ENCODE measurements at regions not wholly inside any gene's neighbourhood (a gene's known extent, or its start where the extent isn't known, plus 50 kb on each side); places are given as distances from the start of the nearest gene placed in this dataset.

DNA sequence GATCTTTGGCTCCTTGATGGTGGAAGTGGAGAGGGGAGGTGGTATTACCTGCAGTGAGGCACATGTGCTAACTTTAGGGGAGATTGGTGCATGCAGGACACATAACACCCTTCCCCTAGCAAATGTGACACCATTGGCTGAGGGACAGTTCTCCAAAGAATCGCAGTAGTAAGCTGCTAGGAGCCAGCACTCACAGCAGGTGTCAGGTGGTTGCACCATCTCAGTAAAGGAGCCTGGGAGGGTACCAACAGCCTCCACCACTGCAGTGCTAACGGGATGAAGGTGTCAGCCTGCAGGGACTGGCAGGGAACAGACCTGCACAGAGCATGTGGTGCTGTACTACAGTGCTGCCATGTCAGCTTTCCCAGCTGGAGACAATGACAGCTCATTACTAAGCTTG is 127.3 kb upstream of the PIEZO2 start:
- no peaks in the 10 kb centered on the region for H3K9me3 ChIP-seq (ENCODE audit: insufficient read depth, low read length)
- TF ChIP-seq EZH2phosphoT487 (conservative IDR thresholded peaks at IDR 0.05; ENCODE audit: low read length) (no peak), CTCF (IDR thresholded peaks at IDR 0.05; ENCODE audit: insufficient read depth, low read length, poor library complexity, severe bottlenecking) (no peak)
- no peak overlapping the region for H3K4me2 ChIP-seq (ENCODE audit: low read depth, low read length, poor library complexity, severe bottlenecking)
- H3K36me3 ChIP-seq (ENCODE audit: low read length), result no peaks in the 10 kb centered on the region
- no peak overlapping the region for H3K4me3 ChIP-seq (ENCODE audit: insufficient read depth, low read length, poor library complexity, severe bottlenecking)
- H3K9me2 ChIP-seq (replicated peaks; ENCODE audit: insufficient read depth, low read length), result no peaks in the 10 kb centered on the region
- no peaks in the 10 kb centered on the region for H3K79me2 ChIP-seq (ENCODE audit: insufficient read depth, low read length)
- no peak overlapping the region for H2AFZ ChIP-seq (ENCODE audit: low read depth, low read length, severe bottlenecking)
- no peaks in the 10 kb centered on the region for H3F3A ChIP-seq (ENCODE audit: insufficient read depth)
- H3K27me3 ChIP-seq (ENCODE audit: low read length), result no peaks in the 10 kb centered on the region
- H3K9ac ChIP-seq (ENCODE audit: low read length), result no peak overlapping the region
- no peak overlapping the region for H3K27ac ChIP-seq (ENCODE audit: low read depth, low read length)
- H4K20me1 ChIP-seq (ENCODE audit: low read depth, low read length), result no peaks in the 10 kb centered on the region

DNA sequence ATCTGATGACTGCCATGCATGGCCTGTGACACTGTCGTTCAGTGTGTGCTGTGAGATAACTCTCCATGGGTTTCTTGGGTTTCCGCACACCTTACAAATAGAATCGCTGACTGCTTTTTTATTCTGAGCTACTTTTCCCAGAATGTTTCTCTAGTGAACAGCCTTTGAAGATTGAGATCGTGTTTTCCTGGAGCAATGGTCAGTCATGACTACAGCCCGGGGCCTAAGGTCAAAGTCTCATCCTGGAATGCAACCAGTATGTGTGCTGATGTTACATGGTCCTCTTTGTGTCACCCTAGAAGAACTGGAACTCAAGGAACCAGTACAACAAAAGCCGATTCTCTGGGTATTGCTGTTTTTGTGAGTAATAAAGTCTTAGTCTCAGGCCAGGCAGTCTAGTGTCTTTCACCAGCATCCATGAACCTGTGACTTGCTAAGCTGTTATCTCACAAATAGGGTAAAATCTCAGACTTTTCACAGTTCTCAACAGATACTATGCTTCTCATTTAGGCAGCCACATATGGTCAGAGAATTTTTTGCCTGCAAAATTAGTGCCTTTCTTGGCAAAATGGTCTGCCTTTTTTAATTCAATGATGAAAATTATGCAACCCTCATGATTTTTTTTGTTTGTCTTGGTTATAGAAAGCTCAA is 124.9 kb upstream of the PIEZO2 start:
- Histone ChIP-seq H3K79me2 (ENCODE audit: insufficient read depth, low read length) (no peaks in the 10 kb centered on the region), H3K4me2 (ENCODE audit: low read depth, low read length, poor library complexity, severe bottlenecking) (no peak overlapping the region), H3K4me3 (ENCODE audit: insufficient read depth, low read length, poor library complexity, severe bottlenecking) (no peak overlapping the region), H3K9ac (ENCODE audit: low read length) (no peak overlapping the region), H3F3A (ENCODE audit: insufficient read depth) (no peaks in the 10 kb centered on the region), H2AFZ (ENCODE audit: low read depth, low read length, severe bottlenecking) (no peak overlapping the region), H3K9me2 (replicated peaks; ENCODE audit: insufficient read depth, low read length) (no peaks in the 10 kb centered on the region), H3K9me3 (ENCODE audit: insufficient read depth, low read length) (no peaks in the 10 kb centered on the region), H3K27ac (ENCODE audit: low read depth, low read length) (no peak overlapping the region), H3K36me3 (ENCODE audit: low read length) (no peaks in the 10 kb centered on the region), H3K27me3 (ENCODE audit: low read length) (no peaks in the 10 kb centered on the region), H4K20me1 (ENCODE audit: low read depth, low read length) (no peaks in the 10 kb centered on the region)
- TF ChIP-seq EZH2phosphoT487 (conservative IDR thresholded peaks at IDR 0.05; ENCODE audit: low read length) (no peak), CTCF (IDR thresholded peaks at IDR 0.05; ENCODE audit: insufficient read depth, low read length, poor library complexity, severe bottlenecking) (no peak)

- no peak overlapping the region for H3K9ac ChIP-seq (ENCODE audit: low read length)
- H3K36me3 ChIP-seq (ENCODE audit: low read length), result no peaks in the 10 kb centered on the region
- no peak overlapping the region for H3K4me3 ChIP-seq (ENCODE audit: insufficient read depth, low read length, poor library complexity, severe bottlenecking)
- no peak overlapping the region for H3K4me2 ChIP-seq (ENCODE audit: low read depth, low read length, poor library complexity, severe bottlenecking)
- no peak overlapping the region for H2AFZ ChIP-seq (ENCODE audit: low read depth, low read length, severe bottlenecking)
- no peaks in the 10 kb centered on the region for H4K20me1 ChIP-seq (ENCODE audit: low read depth, low read length)
- H3K27me3 ChIP-seq (ENCODE audit: low read length), result no peaks in the 10 kb centered on the region
- no peaks in the 10 kb centered on the region for H3F3A ChIP-seq (ENCODE audit: insufficient read depth)
- no peaks in the 10 kb centered on the region for H3K79me2 ChIP-seq (ENCODE audit: insufficient read depth, low read length)
- H3K9me3 ChIP-seq (ENCODE audit: insufficient read depth, low read length), result no peaks in the 10 kb centered on the region
- TF ChIP-seq EZH2phosphoT487 (conservative IDR thresholded peaks at IDR 0.05; ENCODE audit: low read length) (no peak), CTCF (IDR thresholded peaks at IDR 0.05; ENCODE audit: insufficient read depth, low read length, poor library complexity, severe bottlenecking) (no peak)
- no peak overlapping the region for H3K27ac ChIP-seq (ENCODE audit: low read depth, low read length)
- H3K9me2 ChIP-seq (replicated peaks; ENCODE audit: insufficient read depth, low read length), result no peaks in the 10 kb centered on the region
Measured at GRCh38 chr18:11272516-11272915, 123.1 kb upstream of the PIEZO2 start.

All from SU-DHL-6 (cell line).